NCI-H1694 treated with DMSO at 0.1 percent for 48 hours (cell line): ENCODE measurements at regions not wholly inside any gene's neighbourhood (a gene's known extent, or its start where the extent isn't known, plus 50 kb on each side); places are given as distances from the start of the nearest gene placed in this dataset.

Source experiments
- DNase-seq: peaks from one replicate; lab custom pipeline; 2025; lab: John Stamatoyannopoulos, UW

DNA sequence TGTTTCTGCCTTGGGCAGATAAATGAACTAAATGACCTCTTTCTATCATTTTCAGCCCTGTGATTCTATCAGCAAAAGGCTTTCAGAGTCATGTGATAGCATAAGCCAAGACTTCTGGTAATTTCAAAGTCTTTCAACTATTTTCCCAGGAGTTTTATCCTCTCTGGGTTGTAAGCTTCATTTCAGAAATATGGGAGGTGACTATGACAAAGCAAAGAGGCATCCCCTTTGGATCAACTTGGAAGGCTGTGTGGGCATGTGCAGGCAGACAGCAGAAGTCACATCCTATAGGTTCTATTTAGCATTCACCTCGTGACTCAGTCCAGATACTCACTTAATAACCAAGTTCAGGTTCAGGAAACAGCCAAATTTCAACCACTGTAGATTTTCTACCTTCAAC lies 149.0 kb upstream of the FST start:
- DNase-seq, result no peak

DNA sequence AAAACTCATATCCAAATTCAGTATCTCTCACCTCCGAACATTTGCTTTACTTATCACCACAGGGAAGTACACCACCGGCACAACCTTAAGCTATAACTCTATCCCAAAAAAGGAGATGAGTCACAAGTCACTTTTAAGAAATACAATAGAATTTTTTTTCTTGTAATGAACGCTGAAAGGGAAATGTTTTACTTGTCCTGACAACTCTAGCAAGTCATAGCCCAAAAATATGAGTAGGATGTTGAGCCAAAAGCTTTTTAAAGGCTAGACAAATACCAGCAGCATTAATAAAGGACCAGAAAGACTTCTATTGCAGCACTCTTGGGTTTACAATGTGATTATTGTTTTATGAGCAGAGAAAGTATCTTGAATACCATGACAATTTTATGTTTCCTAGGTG lies 147.3 kb upstream of the FST start:
- DNase-seq, result no peak

DNA sequence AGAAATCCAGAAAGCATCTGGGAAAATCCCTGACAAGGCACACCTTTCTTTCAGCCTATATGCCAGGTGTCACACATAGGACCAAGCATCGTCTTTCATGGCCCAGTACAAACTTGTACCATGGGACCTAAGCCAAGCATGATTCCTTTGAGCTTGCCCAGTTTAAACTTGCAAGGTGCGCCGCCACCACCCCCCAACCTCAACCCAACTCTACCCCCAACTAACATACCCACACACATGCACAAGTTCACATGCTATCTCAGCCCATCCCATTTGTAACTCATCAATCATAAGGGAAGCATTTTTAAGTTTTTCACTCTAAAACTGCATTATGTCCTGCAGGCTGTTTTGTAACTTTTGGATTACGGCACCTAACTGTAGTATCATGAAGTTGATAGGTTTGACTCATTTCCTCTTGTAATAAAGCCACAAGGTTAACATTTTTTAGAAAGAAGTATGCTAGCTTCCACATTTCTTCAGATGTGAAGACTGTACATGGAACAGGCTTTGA lies 145.9 kb upstream of the FST start:
- DNase-seq, result no peak

DNA sequence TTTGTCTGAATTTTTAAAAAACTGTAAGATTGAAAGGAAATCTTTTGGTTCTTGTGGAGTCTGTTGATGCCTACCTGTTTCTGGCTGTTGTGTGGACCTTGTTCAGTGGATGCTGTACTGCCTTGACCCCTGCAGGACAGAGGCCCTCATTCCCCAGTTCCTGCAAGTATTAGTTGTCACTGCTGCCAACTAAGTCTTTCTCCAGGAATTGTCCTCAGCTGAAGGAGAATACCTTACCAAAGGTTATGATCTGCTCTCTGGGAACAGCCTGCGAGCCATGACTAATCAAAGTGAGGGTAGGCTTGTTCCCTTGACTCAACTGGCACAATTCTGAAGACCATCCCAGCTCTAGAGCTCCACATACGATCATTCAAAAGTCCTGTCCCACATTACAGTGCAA lies 145.3 kb upstream of the FST start:
- DNase-seq, result no peak

DNA sequence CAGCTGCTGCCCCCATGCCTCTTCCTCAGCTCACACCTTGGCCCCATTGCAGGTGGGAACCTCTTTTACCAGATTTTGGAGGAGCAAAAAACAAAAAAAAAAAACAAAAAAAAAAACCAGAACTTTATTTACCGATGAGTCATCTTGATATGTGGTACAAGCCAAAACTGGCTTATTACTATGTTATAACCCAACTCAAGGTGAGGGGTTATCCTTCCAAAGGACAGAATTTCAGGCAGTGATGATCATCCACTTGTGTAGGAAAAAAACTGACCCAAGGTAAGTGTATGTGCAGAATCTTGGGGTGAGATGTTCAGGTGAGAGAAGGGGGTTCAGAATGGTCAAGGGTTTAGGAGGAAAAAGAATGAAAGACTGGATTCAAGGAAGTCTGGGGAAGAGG lies 142.6 kb upstream of the FST start:
- DNase-seq, result no peak

DNA sequence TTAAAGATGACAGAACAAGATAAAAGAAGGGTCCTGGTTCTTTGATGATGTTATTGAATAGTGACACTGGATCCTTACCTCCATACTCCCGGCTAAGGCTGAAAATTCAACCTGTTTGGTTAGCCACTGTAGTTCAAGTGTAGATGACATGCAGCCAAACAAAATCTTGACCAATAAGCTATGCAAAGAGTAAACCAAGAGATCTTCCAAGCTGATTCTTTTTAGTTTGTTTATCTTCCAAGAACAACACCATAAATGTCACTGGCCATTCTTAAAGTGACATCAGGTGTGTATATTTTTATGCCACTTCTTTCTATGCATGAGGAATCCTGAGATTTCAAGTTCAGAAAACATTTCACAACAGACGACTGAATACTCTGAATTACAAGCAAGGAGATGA lies 141.5 kb upstream of the FST start:
- DNase-seq, result no peak

DNA sequence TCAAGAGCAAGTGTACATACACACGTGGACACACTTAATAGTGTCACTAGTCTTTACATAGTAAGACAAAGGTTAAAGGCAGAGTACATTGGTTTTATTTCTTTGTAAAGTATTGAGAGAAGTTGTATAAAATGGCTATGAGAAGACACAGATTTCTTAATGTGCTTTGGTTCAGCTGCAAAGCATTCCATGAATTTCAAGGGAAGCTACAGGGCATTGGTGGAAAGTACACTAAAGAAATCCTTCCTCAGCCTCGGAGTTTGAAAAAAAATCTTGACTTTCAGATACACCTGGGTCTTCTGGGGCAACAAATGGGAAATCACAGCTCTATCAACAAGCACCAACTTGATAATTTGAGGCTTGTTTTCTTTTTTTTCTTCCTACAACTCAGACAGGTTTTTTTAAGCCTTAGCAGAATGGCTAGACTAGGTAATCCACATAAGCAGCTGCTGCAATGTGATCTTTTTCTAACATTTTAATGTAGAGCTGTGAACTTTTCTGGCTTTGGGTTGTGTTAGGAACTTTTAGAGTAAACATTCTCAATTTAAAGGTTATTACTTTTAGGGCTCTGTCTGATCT lies 140.4 kb upstream of the FST start:
- DNase-seq, result no peak

DNA sequence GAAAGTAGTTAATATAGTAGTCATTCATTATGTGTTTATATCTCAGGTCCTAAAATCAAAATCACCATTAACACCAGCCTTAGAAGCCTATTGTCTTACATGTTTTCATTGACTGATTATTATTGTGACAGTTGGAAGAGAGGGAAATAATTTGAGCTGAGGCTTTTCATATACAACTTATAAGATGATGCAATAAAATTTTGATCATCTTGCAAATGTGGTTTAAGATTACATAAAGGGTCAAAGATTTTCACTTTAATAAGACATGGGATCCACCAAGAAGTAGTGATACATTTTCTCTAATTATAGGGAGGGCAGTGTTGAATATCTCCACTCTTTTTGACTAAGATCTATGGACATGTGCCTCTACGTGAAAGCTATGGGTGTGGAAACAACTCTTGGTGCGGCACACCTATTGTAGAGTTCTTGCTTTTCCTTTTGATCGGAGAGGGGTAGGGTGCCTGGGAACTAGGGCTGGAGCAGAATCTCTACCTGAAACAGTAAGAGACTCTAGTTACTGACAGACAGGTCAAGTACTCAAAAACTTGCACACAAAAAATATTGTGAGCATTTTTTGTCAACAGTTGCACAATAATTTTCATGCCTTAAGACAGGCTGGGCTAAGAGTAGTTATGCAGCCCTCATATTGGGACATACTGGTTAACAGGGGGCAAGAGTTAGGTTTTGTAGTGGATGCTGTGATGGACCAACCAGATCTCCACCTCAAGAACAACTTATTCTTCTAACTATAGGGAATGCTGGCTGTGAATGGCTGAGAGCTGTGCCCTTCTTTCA lies 139.3 kb upstream of the FST start:
- DNase-seq, result no peak

DNA sequence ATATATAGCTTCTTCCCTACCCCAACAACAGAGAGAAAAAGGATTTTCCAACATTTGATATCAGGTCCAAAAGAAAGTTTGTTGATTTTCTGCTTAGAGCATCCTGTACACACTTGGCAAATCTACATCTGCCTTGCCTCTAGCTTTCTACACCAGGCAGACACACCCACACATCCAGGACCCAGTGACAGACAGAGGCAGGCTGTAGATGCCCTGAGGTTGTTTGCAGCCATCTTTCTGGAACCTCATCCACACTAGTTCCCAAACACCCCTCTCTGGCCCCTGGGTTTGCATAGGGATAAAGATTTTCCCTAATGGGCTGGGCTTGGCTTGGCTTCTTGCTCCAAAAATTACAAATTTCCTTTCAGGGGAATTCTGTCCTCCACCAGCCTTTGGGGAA lies 138.2 kb upstream of the FST start:
- no peak for DNase-seq

DNA sequence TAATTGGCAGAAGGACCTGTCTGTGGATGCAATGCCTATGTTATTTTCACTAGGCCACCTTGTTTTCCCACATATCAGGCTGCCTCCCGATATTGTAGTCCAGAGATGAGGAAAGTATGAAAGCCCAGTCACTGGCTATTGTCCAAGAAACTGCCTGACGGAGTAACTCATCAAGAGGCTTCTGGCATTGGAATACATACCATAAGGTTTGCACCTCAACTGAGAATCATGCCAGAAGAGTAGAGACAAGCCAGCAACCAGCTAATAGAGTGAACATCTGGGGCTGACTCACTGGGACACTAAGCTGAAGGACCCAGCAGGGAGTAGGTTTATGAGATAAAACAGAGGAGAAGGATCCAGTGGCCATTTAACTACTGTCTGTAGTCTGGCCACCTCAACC lies 137.2 kb upstream of the FST start:
- no peak for DNase-seq

DNA sequence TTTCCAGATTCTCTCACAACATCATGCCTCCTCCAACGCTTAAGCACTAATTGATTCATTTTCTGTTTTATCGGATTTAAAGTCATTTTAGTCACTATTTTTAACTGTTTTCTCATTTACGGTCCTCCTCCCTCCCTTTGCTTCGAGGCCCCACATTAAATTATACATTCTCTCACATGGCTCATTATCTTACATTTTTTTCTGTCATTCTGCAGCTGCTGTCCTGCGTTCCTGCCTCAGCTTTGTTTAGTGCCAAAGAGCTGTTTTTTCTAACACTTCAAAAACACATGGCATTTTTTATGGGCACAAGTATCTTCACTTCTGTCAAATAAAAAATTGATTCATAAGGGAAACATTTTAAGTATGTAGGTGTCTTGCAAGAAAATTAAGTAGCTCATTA lies 130.1 kb upstream of the FST start:
- no peak for DNase-seq

DNA sequence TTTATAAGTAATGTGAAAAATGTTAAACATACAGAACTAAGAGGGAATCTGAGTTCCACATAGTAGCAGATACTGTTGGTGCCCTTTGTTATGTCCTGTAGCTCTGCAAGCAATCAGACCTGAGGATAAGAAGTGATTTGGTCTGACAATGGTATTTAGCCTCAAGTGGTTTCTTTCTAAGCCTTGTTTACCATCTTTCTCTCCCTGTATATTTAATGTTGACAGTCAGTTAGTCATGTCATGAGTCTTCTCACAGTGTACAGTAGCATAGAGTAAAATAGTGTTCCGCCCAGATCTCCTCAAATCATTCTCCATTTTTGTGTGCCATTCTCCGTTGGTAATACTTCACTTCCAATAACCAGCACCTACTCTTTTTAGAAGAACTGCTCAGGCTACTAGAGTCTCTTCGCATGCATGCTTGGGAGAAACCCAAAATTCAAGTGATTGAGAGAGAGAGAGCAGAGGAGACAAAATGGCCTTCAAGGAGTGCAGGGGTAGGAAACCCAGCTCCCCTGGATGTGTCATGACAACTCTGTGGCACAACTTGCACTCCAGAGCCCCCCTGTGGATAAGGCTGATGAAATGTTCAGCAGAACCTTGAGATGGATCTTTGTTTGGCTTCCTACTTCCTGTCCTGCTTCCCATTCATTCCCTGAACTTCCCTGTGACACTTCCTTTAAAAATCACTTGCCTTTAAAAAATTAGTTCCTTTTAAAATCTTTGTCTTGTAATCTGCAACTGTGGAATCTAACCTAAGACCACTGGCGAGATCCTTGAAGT lies 129.2 kb upstream of the FST start:
- DNase-seq, result no peak

DNA sequence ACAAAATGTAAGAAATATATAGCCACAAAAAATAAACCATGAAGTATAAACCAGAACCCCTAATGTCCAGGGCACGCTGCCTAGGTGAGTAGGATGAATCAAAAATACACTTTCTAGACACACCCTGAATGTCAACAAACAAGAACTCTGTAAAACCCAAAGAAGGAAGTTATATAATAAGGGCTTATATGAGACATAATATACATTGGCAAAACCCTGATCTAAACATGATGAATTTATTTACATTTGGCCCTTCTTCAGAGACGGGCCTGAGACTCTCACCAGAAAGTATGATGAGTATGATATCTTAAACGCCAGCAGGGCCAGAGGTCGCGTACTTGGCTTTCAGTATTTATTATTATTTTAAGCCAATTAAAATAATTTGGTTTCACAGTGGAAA lies 125.1 kb upstream of the FST start:
- no peak for DNase-seq

DNA sequence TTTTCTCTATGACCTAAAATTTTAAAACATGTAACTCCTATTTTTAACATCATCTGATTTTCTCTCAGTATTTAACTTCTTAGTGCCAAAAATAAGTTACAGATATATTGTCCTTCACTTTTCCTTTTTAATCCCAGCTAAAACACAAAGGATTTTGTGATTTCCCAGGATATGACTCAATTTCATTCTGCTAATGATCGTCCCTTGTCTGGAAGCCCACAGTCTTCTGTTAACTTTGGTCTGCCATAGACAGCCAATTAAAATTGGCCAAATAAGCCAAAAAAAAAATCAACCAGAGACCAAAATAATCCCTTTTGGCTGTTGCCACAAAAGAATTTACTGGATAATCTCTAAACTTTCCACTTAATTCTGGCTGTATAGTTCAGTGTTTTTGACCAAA lies 124.5 kb upstream of the FST start:
- DNase-seq, result no peak

DNA sequence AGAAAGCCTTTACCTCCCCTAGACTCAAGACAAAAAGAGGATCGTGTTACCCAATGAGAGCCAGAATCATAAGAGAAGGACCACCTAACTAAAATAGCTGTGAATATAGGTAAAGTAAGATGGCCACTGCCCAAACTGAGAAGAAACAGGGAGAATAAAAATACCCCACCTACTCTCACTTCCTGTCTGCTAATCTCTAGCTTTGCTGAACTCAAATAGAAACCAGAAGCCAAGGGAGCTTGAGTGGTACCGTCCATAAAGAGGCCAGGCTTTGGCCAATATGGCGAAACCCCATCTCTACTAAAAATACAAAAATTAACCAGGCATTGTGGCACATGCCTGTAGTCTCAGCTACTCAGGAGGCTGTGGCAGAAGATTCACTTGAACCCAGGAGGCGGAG lies 123.0 kb upstream of the FST start:
- DNase-seq, result no peak

DNA sequence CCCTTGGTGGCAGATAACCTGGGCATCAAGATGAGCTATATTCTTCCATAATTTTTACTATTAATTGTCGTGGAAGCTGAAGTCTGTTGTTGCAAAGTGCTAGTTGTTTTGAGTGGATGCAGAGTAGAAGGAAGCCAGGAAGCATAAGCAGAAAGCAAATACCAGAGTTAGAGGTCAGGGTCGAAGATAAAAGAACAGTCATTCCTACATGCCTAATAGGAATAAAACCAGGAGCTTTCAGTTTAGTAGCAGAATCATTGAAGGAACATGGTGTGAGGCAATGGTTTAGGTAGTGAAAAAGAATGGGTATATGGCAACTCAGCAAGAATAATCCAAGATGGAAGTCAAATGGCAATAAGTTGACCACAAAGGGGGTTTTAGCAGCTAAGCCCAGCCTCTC lies 121.6 kb upstream of the FST start:
- DNase-seq, result no peak

DNA sequence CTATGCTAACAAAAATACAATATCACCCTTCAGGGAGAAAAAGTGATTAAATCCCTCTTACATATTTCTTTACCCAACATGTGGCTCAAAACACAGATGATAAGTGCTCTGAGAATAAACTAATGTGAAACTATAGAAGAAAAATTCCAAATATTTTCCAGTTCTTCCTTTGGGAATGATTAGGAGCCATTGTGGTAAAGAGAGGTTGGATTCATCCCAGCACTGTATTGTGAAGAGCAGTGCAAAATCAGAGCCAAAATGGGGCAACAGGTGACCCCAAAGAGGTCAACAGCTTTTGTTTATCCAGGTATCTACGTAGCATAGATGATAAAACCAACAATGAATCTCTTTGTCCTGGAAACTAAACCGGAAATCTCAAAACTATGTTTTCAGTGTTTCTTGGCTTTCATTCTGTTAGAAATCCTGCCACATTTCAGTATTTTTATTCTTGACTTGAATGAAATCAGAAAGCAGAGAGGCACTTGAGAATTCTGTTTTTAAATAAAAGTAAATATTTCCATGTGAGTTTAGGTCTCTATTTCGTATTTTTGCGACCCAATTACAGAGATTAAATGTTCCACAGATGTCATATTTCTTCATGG lies 120.4 kb upstream of the FST start:
- DNase-seq, result no peak

DNA sequence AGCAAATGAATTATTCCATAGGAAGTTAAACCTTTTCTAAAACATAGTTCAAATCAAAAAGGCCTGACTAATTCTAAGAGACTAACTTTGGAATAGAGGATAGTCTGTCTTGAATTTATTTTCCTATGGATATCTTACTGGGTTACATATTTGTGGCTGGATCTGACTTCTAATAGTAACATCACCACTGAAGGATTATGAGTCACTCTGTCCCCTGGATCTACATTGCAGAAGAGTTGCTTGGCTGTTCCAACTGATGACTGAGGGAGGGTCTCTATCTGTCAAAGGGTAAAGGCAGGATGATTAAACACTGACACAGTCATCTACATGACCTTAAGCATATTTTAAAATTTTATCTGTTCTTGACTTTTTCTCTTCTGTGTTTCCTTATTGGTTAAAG lies 119.6 kb upstream of the FST start:
- DNase-seq, result no peak

DNA sequence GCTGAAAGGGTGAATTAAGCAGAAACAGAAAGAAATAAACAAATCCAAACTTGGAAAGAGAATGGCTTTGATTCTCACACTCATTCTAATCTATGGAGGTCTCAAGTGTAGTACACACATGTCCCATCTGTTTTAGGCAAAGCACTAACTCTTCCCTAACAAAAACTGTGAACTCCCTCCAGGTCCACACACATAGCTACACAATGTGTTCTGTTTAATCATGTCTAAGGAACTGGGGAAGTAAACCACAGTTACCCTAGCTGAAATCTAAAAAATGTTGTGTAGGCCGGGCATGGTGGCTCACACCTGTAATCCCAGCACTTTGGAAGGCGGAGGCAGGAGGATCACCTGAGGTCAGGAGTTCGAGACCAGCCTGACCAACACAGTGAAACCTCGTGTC lies 118.7 kb upstream of the FST start:
- no peak for DNase-seq

DNA sequence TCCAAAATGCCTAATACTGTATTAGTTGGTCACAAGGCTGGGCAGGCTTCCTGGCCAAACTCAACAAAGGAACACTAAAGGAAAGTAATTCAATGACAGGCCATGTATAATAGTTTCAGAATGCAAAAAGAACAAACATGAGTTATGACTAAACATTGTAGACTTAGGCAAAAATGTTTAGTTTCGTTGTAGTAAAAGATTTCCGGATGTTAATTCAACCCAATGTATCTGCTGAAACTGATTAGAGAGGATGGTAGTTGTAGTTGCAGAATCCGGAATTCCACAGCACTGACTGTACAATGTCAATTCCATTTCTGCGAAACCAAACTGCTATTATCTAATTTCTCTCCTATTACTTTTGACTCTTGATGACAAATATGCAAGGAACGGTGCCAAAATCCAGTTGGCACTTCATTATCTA lies 117.9 kb upstream of the FST start:
- no peak for DNase-seq

DNA sequence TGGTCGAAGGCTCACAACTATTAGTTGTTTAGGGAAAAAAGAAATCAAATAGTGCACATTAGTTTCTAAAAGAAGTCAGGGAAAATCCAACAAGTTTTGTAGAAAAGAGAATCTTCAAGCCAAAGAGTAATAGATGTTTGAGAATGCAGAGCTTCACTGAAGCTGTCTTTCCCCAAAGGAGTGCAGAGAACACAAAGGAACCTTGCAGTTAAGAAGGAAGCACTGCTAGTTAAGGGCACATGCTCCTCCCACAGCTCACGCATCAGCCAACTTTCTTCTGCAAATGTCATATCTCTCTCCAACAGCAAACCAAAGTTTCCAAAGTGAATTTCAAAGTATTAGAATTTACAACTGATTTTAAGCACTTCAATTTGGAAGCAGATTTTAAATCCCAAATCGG lies 116.4 kb upstream of the FST start:
- DNase-seq, result no peak

DNA sequence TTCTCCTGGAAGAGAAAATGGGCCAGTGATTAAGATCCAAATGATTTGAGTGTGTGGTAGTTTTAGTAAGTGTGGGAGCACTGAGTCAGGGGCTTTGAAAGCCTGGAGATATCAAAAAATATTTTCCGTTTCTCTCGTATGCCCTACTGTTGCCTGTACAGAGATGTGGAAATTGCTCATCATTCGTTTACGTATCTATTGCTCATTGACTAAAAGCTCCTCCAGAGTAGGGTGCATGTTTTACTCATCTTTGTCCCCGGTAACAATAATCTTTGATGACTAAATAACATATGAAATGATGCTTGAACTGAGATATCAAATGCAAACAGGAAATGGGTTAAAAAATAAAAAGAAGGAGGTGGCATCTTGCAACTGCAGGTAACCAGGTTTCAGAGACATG lies 114.2 kb upstream of the FST start:
- no peak for DNase-seq

DNA sequence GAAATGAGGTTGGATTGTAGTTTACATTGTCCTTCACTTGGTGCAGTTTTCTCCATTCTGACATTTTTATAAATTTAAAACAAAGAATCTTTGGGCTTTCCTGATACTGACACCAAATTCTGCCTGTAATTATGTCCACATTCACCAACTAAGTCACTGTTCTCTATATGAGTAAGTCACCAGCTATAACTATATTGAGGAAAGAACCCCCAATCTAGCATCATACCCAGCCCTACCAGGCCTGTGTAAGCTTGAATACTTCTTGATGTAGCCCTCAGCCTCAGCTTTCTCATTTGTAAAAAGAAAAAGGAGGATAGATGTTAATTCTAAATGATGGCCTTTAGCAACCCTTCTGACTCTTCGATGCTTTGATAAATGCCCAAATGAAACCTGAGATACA lies 112.7 kb upstream of the FST start:
- DNase-seq, result no peak
